BJ (cell line): ENCODE measurements at regions not wholly inside any gene's neighbourhood (a gene's known extent, or its start where the extent isn't known, plus 50 kb on each side); places are given as distances from the start of the nearest gene placed in this dataset.

Source experiments
- CTCF ChIA-PET: fragments of 350-600 bp; formaldehyde crosslinking; extraction: SDS; loops from one replicate; lab custom pipeline; 2021; ENCODE audit warnings: antibody characterized with exemption, inconsistent platforms; lab: Yijun Ruan, JAX
- POLR2A ChIA-PET: fragments of 300-600 bp; sonication (Branson Sonifier 250); formaldehyde crosslinking; extraction: SDS; loops from one replicate; lab custom pipeline; 2021; ENCODE audit warnings: antibody characterized with exemption; lab: Charles Lee
- DNase-seq: peaks from one replicate; pipeline ENCODE4 v3.0.0-alpha.2; 2011; ENCODE audit warnings: low read depth
- H3K27me3 ChIP-seq: 2 replicates; pipeline ENCODE4 v1.6.0; 2011; ENCODE audit warnings: low read length; ENCODE audit not compliant: control insufficient read depth, insufficient read depth
- H3K36me3 ChIP-seq: 2 replicates; pipeline ENCODE4 v1.5.1; 2011; ENCODE audit warnings: low read length; ENCODE audit not compliant: control insufficient read depth, insufficient read depth
- H3K4me3 ChIP-seq: 2 replicates; pipeline ENCODE4 v1.5.1; 2011; ENCODE audit warnings: low read depth, mild to moderate bottlenecking, control low read depth, low read length
- TF ChIP-seq, protein P1 (sequence below): IDR thresholded peaks from 2 replicates; pipeline ENCODE4 v1.5.1; 2011; ENCODE audit warnings: low read depth, mild to moderate bottlenecking, control low read depth, inconsistent platforms, low read length, moderate library complexity; ENCODE audit not compliant: insufficient read depth

- no peak overlapping the region for H3K4me3 ChIP-seq
- H3K36me3 ChIP-seq = no peaks in the 10 kb centered on the region
- ChIA-PET CTCF (no interaction called here), POLR2A (no interaction called here)
- H3K27me3 ChIP-seq = no peaks in the 10 kb centered on the region
- no peak for DNase-seq
- TF ChIP-seq, protein P1, sequence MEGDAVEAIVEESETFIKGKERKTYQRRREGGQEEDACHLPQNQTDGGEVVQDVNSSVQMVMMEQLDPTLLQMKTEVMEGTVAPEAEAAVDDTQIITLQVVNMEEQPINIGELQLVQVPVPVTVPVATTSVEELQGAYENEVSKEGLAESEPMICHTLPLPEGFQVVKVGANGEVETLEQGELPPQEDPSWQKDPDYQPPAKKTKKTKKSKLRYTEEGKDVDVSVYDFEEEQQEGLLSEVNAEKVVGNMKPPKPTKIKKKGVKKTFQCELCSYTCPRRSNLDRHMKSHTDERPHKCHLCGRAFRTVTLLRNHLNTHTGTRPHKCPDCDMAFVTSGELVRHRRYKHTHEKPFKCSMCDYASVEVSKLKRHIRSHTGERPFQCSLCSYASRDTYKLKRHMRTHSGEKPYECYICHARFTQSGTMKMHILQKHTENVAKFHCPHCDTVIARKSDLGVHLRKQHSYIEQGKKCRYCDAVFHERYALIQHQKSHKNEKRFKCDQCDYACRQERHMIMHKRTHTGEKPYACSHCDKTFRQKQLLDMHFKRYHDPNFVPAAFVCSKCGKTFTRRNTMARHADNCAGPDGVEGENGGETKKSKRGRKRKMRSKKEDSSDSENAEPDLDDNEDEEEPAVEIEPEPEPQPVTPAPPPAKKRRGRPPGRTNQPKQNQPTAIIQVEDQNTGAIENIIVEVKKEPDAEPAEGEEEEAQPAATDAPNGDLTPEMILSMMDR = no peak
Measured at GRCh38 chr5:115469904-115470516, 74.6 kb downstream of the FEM1C start.

DNA sequence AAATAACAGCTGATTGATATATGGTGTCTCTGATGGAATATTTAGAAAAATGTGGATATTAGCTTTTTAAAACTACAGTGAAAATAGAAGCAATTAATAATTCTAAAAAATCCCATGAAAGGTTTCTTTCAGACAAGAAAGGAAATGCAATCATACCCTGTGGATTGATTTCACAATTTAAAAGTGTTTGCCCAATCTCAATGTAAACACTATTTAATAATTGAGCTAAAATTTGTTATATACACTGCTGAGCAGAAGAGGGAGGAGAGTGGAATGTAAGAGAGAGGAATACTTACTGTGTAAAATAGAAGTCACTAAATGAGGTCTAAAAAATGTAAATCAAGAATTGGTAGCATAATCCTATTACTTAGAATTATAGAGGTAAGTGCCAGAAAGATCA lies 76.9 kb downstream of the FEM1C start:
- Histone ChIP-seq H3K36me3 (no peaks in the 10 kb centered on the region), H3K27me3 (no peaks in the 10 kb centered on the region), H3K4me3 (no peak overlapping the region)
- ChIA-PET POLR2A (no interaction called here), CTCF (interaction anchor here (1.4 kb wide), 1 partner anchor 9 kb away, joined by 3 read pairs; no protein-coding TSS in a partner anchor)
- DNase-seq = no peak
- TF ChIP-seq, protein P1 = no peak

DNA sequence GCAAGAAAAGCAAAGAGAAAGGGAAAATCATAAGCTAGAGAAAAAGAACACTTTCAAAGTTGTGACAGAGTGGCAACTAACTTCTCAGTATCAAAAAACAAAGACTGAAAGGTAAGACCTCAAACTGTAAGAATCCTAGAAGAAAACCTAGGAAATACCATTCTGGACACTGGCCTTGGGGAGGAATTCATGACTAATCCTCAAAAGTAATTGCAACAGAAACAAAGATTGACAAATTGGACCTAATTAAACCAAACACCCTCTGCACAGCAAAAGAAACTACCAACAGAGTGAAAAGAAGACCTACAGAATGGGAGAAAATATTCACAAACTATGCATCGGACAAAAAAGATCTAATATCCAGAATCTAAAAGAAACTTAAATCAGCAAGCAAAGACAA lies 79.1 kb downstream of the FEM1C start:
- POLR2A ChIA-PET = no interaction called here
- TF ChIP-seq, protein P1 = no peak
- Histone ChIP-seq H3K27me3 (no peaks in the 10 kb centered on the region), H3K4me3 (no peak overlapping the region), H3K36me3 (no peaks in the 10 kb centered on the region)
- no peak for DNase-seq
- CTCF ChIA-PET = no interaction called here

DNA sequence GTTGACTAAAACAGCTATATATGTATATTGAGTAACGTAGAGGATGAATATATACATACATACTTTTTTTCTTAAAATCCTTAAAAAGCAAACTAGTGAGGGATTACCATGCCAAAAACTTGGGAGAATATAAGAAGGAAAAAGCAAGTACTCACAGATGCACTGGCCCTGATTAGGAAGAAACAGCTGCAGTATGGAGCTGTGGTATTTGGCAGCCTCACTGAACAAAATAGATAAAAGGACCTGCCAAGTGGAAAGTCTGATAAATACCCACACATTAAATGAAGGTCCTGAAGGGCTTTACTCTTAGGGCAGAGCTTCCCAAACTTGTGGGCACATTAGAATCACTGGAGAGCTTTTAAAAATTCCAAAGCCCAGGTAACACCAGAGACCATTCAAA lies 80.6 kb downstream of the FEM1C start:
- POLR2A ChIA-PET = interaction anchor here (0.5 kb wide), 1 partner anchor 115 kb away, joined by 4 read pairs; no protein-coding TSS in a partner anchor

GRCh38 chr5:115461506-115462290 lies 82.9 kb downstream of the FEM1C start:
- H3K4me3 ChIP-seq = no peak overlapping the region
- CTCF ChIA-PET = interaction anchor here (1.1 kb wide), 1 partner anchor 80 kb away, joined by 3 read pairs; no protein-coding TSS in a partner anchor
- TF ChIP-seq, protein P1 = no peak
- no peaks in the 10 kb centered on the region for H3K36me3 ChIP-seq
- H3K27me3 ChIP-seq = no peaks in the 10 kb centered on the region
- peak; percentile 44 for DNase-seq
- POLR2A ChIA-PET = no interaction called here

More for the DNA sequence above, 80.6 kb downstream of the FEM1C start:
- TF ChIP-seq, protein P1 = no peak
- Histone ChIP-seq H3K4me3 (no peak overlapping the region), H3K36me3 (no peaks in the 10 kb centered on the region), H3K27me3 (no peaks in the 10 kb centered on the region)
- no peak for DNase-seq
- CTCF ChIA-PET = interaction anchor here (0.5 kb wide), 1 partner anchor 115 kb away, joined by 3 read pairs; no protein-coding TSS in a partner anchor
